Trophoblast cell (in vitro differentiated cells and primary cell): ENCODE measurements at regions not wholly inside any gene's neighbourhood (a gene's known extent, or its start where the extent isn't known, plus 50 kb on each side); places are given as distances from the start of the nearest gene placed in this dataset.

Experiments
- DNase-seq, 2 donors: peaks; one replicate each; pipeline ENCODE4 v3.0.0-alpha.2; 2016
- H2AFZ ChIP-seq: 2 replicates; pipeline ENCODE4 v1.6.1; 2013; ENCODE audit warnings: low read length, moderate library complexity, mild to moderate bottlenecking; ENCODE audit not compliant: insufficient read depth, poor library complexity
- H2AK5ac ChIP-seq: 2 replicates; pipeline ENCODE4 v1.6.1; 2013; ENCODE audit warnings: mild to moderate bottlenecking, low read length
- H2BK120ac ChIP-seq: 2 replicates; pipeline ENCODE4 v1.6.1; 2013; ENCODE audit warnings: low read length, mild to moderate bottlenecking, moderate library complexity; ENCODE audit not compliant: insufficient read depth, poor library complexity
- H2BK12ac ChIP-seq: 2 replicates; pipeline ENCODE4 v1.6.1; 2013; ENCODE audit warnings: mild to moderate bottlenecking, low read length, moderate library complexity
- H2BK5ac ChIP-seq: 2 replicates; pipeline ENCODE4 v1.6.1; 2013; ENCODE audit warnings: low read length, low read depth, moderate library complexity, mild to moderate bottlenecking; ENCODE audit not compliant: poor library complexity
- H3K14ac ChIP-seq: 2 replicates; pipeline ENCODE4 v1.6.1; 2013; ENCODE audit warnings: mild to moderate bottlenecking, low read length
- H3K18ac ChIP-seq: 2 replicates; pipeline ENCODE4 v1.6.1; 2013; ENCODE audit warnings: mild to moderate bottlenecking, low read length
- H3K23ac ChIP-seq: 2 replicates; pipeline ENCODE4 v1.6.1; 2013; ENCODE audit warnings: low read length
- H3K27ac ChIP-seq: 2 replicates; pipeline ENCODE4 v1.5.1; 2013; ENCODE audit warnings: low read depth, mild to moderate bottlenecking, inconsistent platforms, low read length, moderate library complexity
- H3K27me3 ChIP-seq: 2 replicates; pipeline ENCODE4 v1.6.1; 2013; ENCODE audit warnings: inconsistent platforms, mild to moderate bottlenecking, low read length, moderate library complexity; ENCODE audit not compliant: insufficient read depth
- H3K36me3 ChIP-seq, 2 experiments: 1 replicate in 1 of 2; 2 replicates in 1 of 2; pipeline ENCODE4 v1.6.1; 2013; ENCODE audit warnings: low read length in 2 of 2, mild to moderate bottlenecking in 2 of 2, moderate library complexity in 1 of 2; ENCODE audit not compliant: insufficient read depth in 2 of 2, control insufficient read depth in 1 of 2
- H3K4ac ChIP-seq: 2 replicates; pipeline ENCODE4 v1.6.1; 2013; ENCODE audit warnings: low read depth, mild to moderate bottlenecking, low read length, moderate library complexity
- H3K4me1 ChIP-seq, 2 experiments: 1 replicate in 1 of 2; 2 replicates in 1 of 2; pipeline ENCODE4 v1.6.1; 2013; ENCODE audit warnings: low read length in 2 of 2, mild to moderate bottlenecking in 2 of 2, moderate library complexity in 1 of 2; ENCODE audit not compliant: insufficient read depth in 2 of 2, control insufficient read depth in 1 of 2
- H3K4me2 ChIP-seq: 2 replicates; pipeline ENCODE4 v1.6.1; 2013; ENCODE audit warnings: inconsistent platforms, mild to moderate bottlenecking, low read length, moderate library complexity
- H3K4me3 ChIP-seq: 2 replicates; pipeline ENCODE4 v1.5.1; 2013; ENCODE audit warnings: mild to moderate bottlenecking, low read depth, low read length, inconsistent platforms
- H3K79me1 ChIP-seq: one replicate; pipeline ENCODE4 v1.6.1; 2013; ENCODE audit warnings: low read length
- H3K79me2 ChIP-seq: 2 replicates; pipeline ENCODE4 v1.6.1; 2013; ENCODE audit warnings: low read length, mild to moderate bottlenecking; ENCODE audit not compliant: control insufficient read depth, insufficient read depth, poor library complexity
- H3K9ac ChIP-seq: 2 replicates; pipeline ENCODE4 v1.6.1; 2013; ENCODE audit warnings: mild to moderate bottlenecking, low read length
- H3K9me3 ChIP-seq: 2 replicates; pipeline ENCODE4 v1.6.1; 2013; ENCODE audit warnings: low read depth, mild to moderate bottlenecking, control low read depth, inconsistent platforms, low read length; ENCODE audit not compliant: insufficient read depth
- H4K12ac ChIP-seq: 2 replicates; pipeline ENCODE4 v1.6.1; 2013; ENCODE audit warnings: low read depth, mild to moderate bottlenecking, low read length, moderate library complexity
- H4K8ac ChIP-seq: 2 replicates; pipeline ENCODE4 v1.6.1; 2013; ENCODE audit warnings: low read depth, mild to moderate bottlenecking, low read length, moderate library complexity
- H4K91ac ChIP-seq: one replicate; pipeline ENCODE4 v1.6.1; 2013; ENCODE audit warnings: low read depth, mild to moderate bottlenecking, low read length, moderate library complexity
- WGBS: extraction: QIAGEN DNeasy Blood & Tissue Kit; methylation state at CpG from one replicate; pipeline ENCODE4 v1.1.7; 2013; ENCODE audit warnings: missing lambda C conversion rate; ENCODE audit not compliant: insufficient read length, insufficient coverage; ENCODE audit errors: extremely low coverage; 5-methylcytosine and 5-hydroxymethylcytosine counted together

DNA sequence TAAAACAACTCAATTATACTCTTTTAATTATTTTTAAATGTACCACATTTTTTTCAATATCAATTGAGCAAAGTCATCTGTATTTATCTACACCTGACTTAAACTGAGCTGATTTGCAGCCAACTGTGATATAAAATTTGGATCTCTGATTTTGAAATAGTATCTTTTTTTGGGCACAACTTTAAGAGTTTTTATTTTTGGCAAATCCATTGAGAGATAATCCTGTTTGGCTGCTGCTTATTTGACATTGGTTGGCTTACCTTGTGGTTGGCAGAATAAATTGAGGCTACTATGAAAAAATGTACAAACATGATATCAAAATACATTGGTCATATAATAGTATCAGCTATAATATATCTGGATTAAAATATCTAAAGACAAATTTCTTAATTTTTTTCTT lies 656.0 kb upstream of the NDST4 start:
- no peak overlapping the region for H2AK5ac ChIP-seq
- H3K27ac ChIP-seq: no peak overlapping the region
- no peak overlapping the region for H3K18ac ChIP-seq
- H2BK120ac ChIP-seq: no peak overlapping the region
- no peaks in the 10 kb centered on the region for H3K79me2 ChIP-seq
- no peak overlapping the region for H3K14ac ChIP-seq
- H2AFZ ChIP-seq: no peak overlapping the region
- no peaks in the 10 kb centered on the region for H3K36me3 ChIP-seq
- H3K23ac ChIP-seq: no peak overlapping the region
- H4K8ac ChIP-seq: no peak overlapping the region
- H3K9me3 ChIP-seq: no peaks in the 10 kb centered on the region
- H3K4me3 ChIP-seq: no peak overlapping the region
- no peak overlapping the region for H3K4me2 ChIP-seq
- H3K4me1 ChIP-seq: no peaks in the 10 kb centered on the region
- no peak overlapping the region for H2BK5ac ChIP-seq
- no peaks in the 10 kb centered on the region for H3K27me3 ChIP-seq
- DNase-seq: no peak
- no peak overlapping the region for H3K4ac ChIP-seq
- H4K12ac ChIP-seq: no peak overlapping the region
- H3K9ac ChIP-seq: no peak overlapping the region
- no peaks in the 10 kb centered on the region for H3K79me1 ChIP-seq
- no peak overlapping the region for H4K91ac ChIP-seq
- no peak overlapping the region for H2BK12ac ChIP-seq

DNA sequence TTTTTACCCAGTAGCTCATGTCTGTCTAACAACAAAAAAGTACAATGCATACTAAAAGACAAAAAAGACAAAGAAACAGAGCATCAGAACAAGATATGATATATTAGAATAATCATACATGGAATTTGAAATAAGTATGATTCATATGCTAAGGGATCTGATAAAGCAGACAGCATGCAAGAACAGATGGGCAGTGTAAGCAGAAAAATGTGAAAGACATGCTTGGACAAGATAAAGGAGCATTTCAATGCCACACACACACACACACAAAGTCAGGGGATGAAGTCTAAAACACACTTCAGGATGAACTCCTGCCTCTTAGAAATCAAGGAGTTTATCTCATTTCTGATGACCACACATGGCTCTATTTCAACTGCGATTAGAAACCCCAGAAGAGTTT lies 649.6 kb upstream of the NDST4 start:
- Histone ChIP-seq H2AFZ (no peak overlapping the region), H3K27ac (no peak overlapping the region), H3K4ac (no peak overlapping the region), H3K9me3 (no peaks in the 10 kb centered on the region), H2BK5ac (no peak overlapping the region), H3K79me1 (no peaks in the 10 kb centered on the region), H3K36me3 (no peaks in the 10 kb centered on the region), H2AK5ac (no peak overlapping the region), H3K9ac (no peak overlapping the region), H3K4me1 (no peaks in the 10 kb centered on the region), H3K14ac (no peak overlapping the region), H3K27me3 (no peaks in the 10 kb centered on the region), H2BK120ac (no peak overlapping the region), H2BK12ac (no peak overlapping the region), H4K12ac (no peak overlapping the region), H4K91ac (no peak overlapping the region), H3K79me2 (no peaks in the 10 kb centered on the region), H3K18ac (no peak overlapping the region), H4K8ac (no peak overlapping the region), H3K4me3 (no peak overlapping the region), H3K23ac (no peak overlapping the region), H3K4me2 (no peak overlapping the region)
- WGBS: no CpG with 5 or more reads among the region's 1 CpG
- DNase-seq: peak in 1 of 2 donors; percentile 6

DNA sequence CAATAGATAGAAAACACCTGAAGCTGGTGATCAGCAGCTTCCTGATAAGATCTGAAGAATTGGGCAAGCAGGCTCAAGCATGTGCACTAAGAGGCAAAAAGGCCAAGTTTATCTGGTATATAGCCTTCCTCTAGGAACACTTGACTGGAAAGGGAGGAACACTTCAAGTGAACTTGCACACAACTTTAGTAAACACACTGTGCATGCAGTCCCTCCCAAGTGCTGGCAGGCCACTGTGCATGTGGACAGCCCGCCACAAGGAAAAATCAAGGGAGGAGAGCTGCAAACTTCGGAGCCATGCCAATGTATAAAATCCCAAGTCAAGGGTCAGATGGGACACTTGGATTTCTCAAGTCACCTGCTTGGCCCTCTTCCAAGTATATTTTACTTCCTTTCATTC lies 645.8 kb upstream of the NDST4 start:
- H3K23ac ChIP-seq: no peak overlapping the region
- H3K9ac ChIP-seq: no peak overlapping the region
- H3K4me2 ChIP-seq: no peak overlapping the region
- no peaks in the 10 kb centered on the region for H3K27me3 ChIP-seq
- H3K14ac ChIP-seq: no peak overlapping the region
- no peaks in the 10 kb centered on the region for H3K79me1 ChIP-seq
- no peak overlapping the region for H2BK5ac ChIP-seq
- H2AFZ ChIP-seq: no peak overlapping the region
- H3K36me3 ChIP-seq: no peaks in the 10 kb centered on the region
- no peak overlapping the region for H3K27ac ChIP-seq
- no CpG with 5 or more reads among the region's 2 CpGs for WGBS
- no peaks in the 10 kb centered on the region for H3K4me1 ChIP-seq
- no peak overlapping the region for H3K4me3 ChIP-seq
- no peak overlapping the region for H4K8ac ChIP-seq
- H4K12ac ChIP-seq: no peak overlapping the region
- no peak overlapping the region for H4K91ac ChIP-seq
- DNase-seq: peak in 1 of 2 donors; percentile 34
- H3K79me2 ChIP-seq: no peaks in the 10 kb centered on the region
- H2AK5ac ChIP-seq: no peak overlapping the region
- no peak overlapping the region for H2BK12ac ChIP-seq
- no peaks in the 10 kb centered on the region for H3K9me3 ChIP-seq
- no peak overlapping the region for H3K4ac ChIP-seq
- H2BK120ac ChIP-seq: no peak overlapping the region
- no peak overlapping the region for H3K18ac ChIP-seq

DNA sequence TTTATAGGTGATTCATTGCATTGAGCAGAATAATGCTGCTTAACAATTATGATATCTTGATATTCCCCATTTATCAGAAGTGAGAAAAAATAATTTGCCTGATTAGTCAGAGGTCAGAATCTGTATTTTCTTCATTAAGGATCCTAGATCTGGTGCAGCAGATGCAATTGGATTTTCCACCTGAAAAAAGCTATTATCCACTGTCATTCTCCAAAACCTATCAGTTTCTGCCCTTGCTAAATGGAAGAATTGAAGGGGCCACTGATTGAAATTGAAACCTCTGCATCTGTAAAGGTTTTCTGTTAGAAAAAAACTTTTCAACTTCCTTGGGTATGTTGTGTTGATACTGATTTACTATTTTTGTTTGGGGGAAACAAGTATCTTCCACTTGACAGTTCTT lies 636.0 kb upstream of the NDST4 start:
- no peaks in the 10 kb centered on the region for H3K36me3 ChIP-seq
- no peaks in the 10 kb centered on the region for H3K79me2 ChIP-seq
- no peaks in the 10 kb centered on the region for H3K79me1 ChIP-seq
- H2BK120ac ChIP-seq: no peak overlapping the region
- no peak overlapping the region for H3K27ac ChIP-seq
- H4K91ac ChIP-seq: no peak overlapping the region
- no peak overlapping the region for H3K14ac ChIP-seq
- no peak overlapping the region for H4K8ac ChIP-seq
- no peak overlapping the region for H3K4ac ChIP-seq
- no peak overlapping the region for H3K18ac ChIP-seq
- DNase-seq: no peak
- no peak overlapping the region for H2BK12ac ChIP-seq
- H3K4me2 ChIP-seq: no peak overlapping the region
- H2BK5ac ChIP-seq: no peak overlapping the region
- no peaks in the 10 kb centered on the region for H3K4me1 ChIP-seq
- no peaks in the 10 kb centered on the region for H3K27me3 ChIP-seq
- no peaks in the 10 kb centered on the region for H3K9me3 ChIP-seq
- no peak overlapping the region for H4K12ac ChIP-seq
- no peak overlapping the region for H2AFZ ChIP-seq
- no peak overlapping the region for H3K4me3 ChIP-seq
- H3K9ac ChIP-seq: no peak overlapping the region
- H2AK5ac ChIP-seq: no peak overlapping the region
- H3K23ac ChIP-seq: no peak overlapping the region

DNA sequence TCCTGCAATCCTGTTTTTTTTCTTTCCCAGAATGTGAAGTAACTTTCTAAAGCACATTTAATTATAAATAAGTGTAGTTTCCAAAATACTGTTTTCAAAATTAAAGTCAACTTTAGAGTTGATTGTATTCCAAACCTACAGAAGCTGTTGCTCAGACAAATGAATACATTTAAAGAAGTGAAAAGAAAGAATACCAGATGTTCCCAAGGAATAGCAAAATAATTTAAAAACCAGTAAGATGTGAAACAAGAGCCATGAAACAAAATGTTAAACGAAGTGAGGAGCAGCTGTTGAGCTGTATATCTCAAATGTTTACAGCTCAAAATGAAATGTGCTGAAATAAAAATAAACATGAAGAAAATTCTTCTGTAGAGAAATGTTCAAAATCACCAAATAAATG lies 627.4 kb upstream of the NDST4 start:
- Histone ChIP-seq H3K4me1 (no peaks in the 10 kb centered on the region), H3K79me2 (no peaks in the 10 kb centered on the region), H4K8ac (no peak overlapping the region), H3K36me3 (no peaks in the 10 kb centered on the region), H2AFZ (no peak overlapping the region), H3K18ac (no peak overlapping the region), H2AK5ac (no peak overlapping the region), H2BK12ac (no peak overlapping the region), H3K4ac (no peak overlapping the region), H3K23ac (no peak overlapping the region), H3K4me2 (no peak overlapping the region), H3K9me3 (no peaks in the 10 kb centered on the region), H2BK5ac (no peak overlapping the region), H4K91ac (no peak overlapping the region), H3K4me3 (no peak overlapping the region), H4K12ac (no peak overlapping the region), H3K27me3 (no peaks in the 10 kb centered on the region), H2BK120ac (no peak overlapping the region), H3K14ac (no peak overlapping the region), H3K27ac (no peak overlapping the region), H3K9ac (no peak overlapping the region), H3K79me1 (no peaks in the 10 kb centered on the region)
- WGBS: no CpG with 5 or more reads among the region's 1 CpG
- DNase-seq: no peak
